ENCODE measurements at regions not wholly inside any gene's neighbourhood (a gene's known extent, or its start where the extent isn't known, plus 50 kb on each side); places are given as distances from the start of the nearest gene placed in this dataset.

- TF ChIP-seq, protein P1, sequence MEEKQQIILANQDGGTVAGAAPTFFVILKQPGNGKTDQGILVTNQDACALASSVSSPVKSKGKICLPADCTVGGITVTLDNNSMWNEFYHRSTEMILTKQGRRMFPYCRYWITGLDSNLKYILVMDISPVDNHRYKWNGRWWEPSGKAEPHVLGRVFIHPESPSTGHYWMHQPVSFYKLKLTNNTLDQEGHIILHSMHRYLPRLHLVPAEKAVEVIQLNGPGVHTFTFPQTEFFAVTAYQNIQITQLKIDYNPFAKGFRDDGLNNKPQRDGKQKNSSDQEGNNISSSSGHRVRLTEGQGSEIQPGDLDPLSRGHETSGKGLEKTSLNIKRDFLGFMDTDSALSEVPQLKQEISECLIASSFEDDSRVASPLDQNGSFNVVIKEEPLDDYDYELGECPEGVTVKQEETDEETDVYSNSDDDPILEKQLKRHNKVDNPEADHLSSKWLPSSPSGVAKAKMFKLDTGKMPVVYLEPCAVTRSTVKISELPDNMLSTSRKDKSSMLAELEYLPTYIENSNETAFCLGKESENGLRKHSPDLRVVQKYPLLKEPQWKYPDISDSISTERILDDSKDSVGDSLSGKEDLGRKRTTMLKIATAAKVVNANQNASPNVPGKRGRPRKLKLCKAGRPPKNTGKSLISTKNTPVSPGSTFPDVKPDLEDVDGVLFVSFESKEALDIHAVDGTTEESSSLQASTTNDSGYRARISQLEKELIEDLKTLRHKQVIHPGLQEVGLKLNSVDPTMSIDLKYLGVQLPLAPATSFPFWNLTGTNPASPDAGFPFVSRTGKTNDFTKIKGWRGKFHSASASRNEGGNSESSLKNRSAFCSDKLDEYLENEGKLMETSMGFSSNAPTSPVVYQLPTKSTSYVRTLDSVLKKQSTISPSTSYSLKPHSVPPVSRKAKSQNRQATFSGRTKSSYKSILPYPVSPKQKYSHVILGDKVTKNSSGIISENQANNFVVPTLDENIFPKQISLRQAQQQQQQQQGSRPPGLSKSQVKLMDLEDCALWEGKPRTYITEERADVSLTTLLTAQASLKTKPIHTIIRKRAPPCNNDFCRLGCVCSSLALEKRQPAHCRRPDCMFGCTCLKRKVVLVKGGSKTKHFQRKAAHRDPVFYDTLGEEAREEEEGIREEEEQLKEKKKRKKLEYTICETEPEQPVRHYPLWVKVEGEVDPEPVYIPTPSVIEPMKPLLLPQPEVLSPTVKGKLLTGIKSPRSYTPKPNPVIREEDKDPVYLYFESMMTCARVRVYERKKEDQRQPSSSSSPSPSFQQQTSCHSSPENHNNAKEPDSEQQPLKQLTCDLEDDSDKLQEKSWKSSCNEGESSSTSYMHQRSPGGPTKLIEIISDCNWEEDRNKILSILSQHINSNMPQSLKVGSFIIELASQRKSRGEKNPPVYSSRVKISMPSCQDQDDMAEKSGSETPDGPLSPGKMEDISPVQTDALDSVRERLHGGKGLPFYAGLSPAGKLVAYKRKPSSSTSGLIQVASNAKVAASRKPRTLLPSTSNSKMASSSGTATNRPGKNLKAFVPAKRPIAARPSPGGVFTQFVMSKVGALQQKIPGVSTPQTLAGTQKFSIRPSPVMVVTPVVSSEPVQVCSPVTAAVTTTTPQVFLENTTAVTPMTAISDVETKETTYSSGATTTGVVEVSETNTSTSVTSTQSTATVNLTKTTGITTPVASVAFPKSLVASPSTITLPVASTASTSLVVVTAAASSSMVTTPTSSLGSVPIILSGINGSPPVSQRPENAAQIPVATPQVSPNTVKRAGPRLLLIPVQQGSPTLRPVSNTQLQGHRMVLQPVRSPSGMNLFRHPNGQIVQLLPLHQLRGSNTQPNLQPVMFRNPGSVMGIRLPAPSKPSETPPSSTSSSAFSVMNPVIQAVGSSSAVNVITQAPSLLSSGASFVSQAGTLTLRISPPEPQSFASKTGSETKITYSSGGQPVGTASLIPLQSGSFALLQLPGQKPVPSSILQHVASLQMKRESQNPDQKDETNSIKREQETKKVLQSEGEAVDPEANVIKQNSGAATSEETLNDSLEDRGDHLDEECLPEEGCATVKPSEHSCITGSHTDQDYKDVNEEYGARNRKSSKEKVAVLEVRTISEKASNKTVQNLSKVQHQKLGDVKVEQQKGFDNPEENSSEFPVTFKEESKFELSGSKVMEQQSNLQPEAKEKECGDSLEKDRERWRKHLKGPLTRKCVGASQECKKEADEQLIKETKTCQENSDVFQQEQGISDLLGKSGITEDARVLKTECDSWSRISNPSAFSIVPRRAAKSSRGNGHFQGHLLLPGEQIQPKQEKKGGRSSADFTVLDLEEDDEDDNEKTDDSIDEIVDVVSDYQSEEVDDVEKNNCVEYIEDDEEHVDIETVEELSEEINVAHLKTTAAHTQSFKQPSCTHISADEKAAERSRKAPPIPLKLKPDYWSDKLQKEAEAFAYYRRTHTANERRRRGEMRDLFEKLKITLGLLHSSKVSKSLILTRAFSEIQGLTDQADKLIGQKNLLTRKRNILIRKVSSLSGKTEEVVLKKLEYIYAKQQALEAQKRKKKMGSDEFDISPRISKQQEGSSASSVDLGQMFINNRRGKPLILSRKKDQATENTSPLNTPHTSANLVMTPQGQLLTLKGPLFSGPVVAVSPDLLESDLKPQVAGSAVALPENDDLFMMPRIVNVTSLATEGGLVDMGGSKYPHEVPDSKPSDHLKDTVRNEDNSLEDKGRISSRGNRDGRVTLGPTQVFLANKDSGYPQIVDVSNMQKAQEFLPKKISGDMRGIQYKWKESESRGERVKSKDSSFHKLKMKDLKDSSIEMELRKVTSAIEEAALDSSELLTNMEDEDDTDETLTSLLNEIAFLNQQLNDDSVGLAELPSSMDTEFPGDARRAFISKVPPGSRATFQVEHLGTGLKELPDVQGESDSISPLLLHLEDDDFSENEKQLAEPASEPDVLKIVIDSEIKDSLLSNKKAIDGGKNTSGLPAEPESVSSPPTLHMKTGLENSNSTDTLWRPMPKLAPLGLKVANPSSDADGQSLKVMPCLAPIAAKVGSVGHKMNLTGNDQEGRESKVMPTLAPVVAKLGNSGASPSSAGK (IDR thresholded peaks at IDR 0.05), result peak; percentile 56
- no peak for TF ChIP-seq HMGN3 (IDR thresholded peaks at IDR 0.05; ENCODE audit: borderline replicate concordance, extremely low read depth, insufficient read length, low read depth, low read length)
- no peak for TF ChIP-seq CBX3 (IDR thresholded peaks at IDR 0.05; ENCODE audit: borderline replicate concordance in 1 of 2, low read length in 2 of 2)
- TF ChIP-seq MEF2A (IDR thresholded peaks at IDR 0.05; ENCODE audit: control insufficient read depth, low read depth, low read length), result no peak
- TF ChIP-seq DMBX1 (CRISPR knock-in tag; IDR thresholded peaks at IDR 0.05; ENCODE audit: borderline replicate concordance), result 0 out of 2 replicates have a peak, but pooled peaks have one; percentile 21
- TF ChIP-seq, protein P2, sequence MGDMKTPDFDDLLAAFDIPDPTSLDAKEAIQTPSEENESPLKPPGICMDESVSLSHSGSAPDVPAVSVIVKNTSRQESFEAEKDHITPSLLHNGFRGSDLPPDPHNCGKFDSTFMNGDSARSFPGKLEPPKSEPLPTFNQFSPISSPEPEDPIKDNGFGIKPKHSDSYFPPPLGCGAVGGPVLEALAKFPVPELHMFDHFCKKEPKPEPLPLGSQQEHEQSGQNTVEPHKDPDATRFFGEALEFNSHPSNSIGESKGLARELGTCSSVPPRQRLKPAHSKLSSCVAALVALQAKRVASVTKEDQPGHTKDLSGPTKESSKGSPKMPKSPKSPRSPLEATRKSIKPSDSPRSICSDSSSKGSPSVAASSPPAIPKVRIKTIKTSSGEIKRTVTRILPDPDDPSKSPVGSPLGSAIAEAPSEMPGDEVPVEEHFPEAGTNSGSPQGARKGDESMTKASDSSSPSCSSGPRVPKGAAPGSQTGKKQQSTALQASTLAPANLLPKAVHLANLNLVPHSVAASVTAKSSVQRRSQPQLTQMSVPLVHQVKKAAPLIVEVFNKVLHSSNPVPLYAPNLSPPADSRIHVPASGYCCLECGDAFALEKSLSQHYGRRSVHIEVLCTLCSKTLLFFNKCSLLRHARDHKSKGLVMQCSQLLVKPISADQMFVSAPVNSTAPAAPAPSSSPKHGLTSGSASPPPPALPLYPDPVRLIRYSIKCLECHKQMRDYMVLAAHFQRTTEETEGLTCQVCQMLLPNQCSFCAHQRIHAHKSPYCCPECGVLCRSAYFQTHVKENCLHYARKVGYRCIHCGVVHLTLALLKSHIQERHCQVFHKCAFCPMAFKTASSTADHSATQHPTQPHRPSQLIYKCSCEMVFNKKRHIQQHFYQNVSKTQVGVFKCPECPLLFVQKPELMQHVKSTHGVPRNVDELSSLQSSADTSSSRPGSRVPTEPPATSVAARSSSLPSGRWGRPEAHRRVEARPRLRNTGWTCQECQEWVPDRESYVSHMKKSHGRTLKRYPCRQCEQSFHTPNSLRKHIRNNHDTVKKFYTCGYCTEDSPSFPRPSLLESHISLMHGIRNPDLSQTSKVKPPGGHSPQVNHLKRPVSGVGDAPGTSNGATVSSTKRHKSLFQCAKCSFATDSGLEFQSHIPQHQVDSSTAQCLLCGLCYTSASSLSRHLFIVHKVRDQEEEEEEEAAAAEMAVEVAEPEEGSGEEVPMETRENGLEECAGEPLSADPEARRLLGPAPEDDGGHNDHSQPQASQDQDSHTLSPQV (IDR thresholded peaks at IDR 0.05), result peak; percentile 75; the same call in 1 of the 2 replicates
- TF ChIP-seq ETV1 (tag; conservative IDR thresholded peaks at IDR 0.05; ENCODE audit: low read depth), result peak; percentile 43; the same call in 1 of the 2 replicates
Measured at GRCh38 chr3:170813266-170813665, 56.7 kb downstream of the RPL22L1 start (continued).

Data from K562 (cell line).